Fibroblast of lung (primary cell): ENCODE measurements at regions not wholly inside any gene's neighbourhood (a gene's known extent, or its start where the extent isn't known, plus 50 kb on each side); places are given as distances from the start of the nearest gene placed in this dataset.

Source experiments
- DNase-seq, 2 donors: peaks; one replicate each; pipeline versions ENCODE4 v3.0.0 to v3.0.0-alpha.2; 2010; ENCODE audit warnings: low read depth in 2 of 2
- H2AFZ ChIP-seq: 2 replicates; pipeline ENCODE4 v1.5.1; 2012; ENCODE audit warnings: low read length, control low read depth, inconsistent platforms
- H3K27ac ChIP-seq: 2 replicates; pipeline ENCODE4 v1.5.1; 2011; ENCODE audit warnings: low read length, control low read depth; ENCODE audit not compliant: insufficient read depth
- H3K27me3 ChIP-seq: 2 replicates; pipeline ENCODE4 v1.5.1; 2011; ENCODE audit warnings: mild to moderate bottlenecking, low read length; ENCODE audit not compliant: control insufficient read depth, insufficient read depth
- H3K36me3 ChIP-seq: 2 replicates; pipeline ENCODE4 v1.5.1; 2011; ENCODE audit warnings: low read length; ENCODE audit not compliant: control insufficient read depth, insufficient read depth
- H3K4me1 ChIP-seq: 2 replicates; pipeline ENCODE4 v1.5.1; 2011; ENCODE audit warnings: low read length; ENCODE audit not compliant: control insufficient read depth, insufficient read depth; ENCODE audit errors: extremely low read depth
- H3K4me2 ChIP-seq: 2 replicates; pipeline ENCODE4 v1.5.1; 2011; ENCODE audit warnings: low read length, control low read depth; ENCODE audit not compliant: insufficient read depth; ENCODE audit errors: extremely low read depth
- H3K4me3 ChIP-seq, 4 experiments: fragments of 200-600 bp in 1 of 4; sonication (generic) in 1 of 4; replicated peaks in 1 of 4; 2 replicates each; pipeline ENCODE4 v1.5.1; 2011 to 2016; ENCODE audit warnings: low read length in 4 of 4, low read depth in 3 of 4, mild to moderate bottlenecking in 3 of 4, control low read depth in 2 of 4, inconsistent platforms in 1 of 4, mixed read lengths in 1 of 4; ENCODE audit not compliant: insufficient read depth in 1 of 4; ENCODE audit errors: control extremely low read depth in 1 of 4
- H3K79me2 ChIP-seq: 2 replicates; pipeline ENCODE4 v1.5.1; 2012; ENCODE audit warnings: mild to moderate bottlenecking, low read length, inconsistent platforms; ENCODE audit not compliant: control insufficient read depth, insufficient read depth
- H3K9ac ChIP-seq: 2 replicates; pipeline ENCODE4 v1.5.1; 2011; ENCODE audit warnings: mild to moderate bottlenecking, low read length, control low read depth; ENCODE audit not compliant: insufficient read depth
- H3K9me3 ChIP-seq: 2 replicates; pipeline ENCODE4 v1.5.1; 2012; ENCODE audit warnings: low read depth, low read length; ENCODE audit not compliant: control insufficient read depth, insufficient read depth
- H4K20me1 ChIP-seq: 2 replicates; pipeline ENCODE4 v1.5.1; 2011; ENCODE audit warnings: low read length; ENCODE audit not compliant: control insufficient read depth, insufficient read depth; ENCODE audit errors: extremely low read depth
- EZH2 ChIP-seq: IDR thresholded peaks from 2 replicates; pipeline ENCODE4 v1.5.1; 2012; ENCODE audit warnings: low read length, control low read depth, mild to moderate bottlenecking; ENCODE audit errors: missing control alignments
- TF ChIP-seq, protein P1 (sequence below), 2 donors: IDR thresholded peaks in 1 of 2; conservative IDR thresholded peaks in 1 of 2; 1 replicate in 1 of 2; 2 replicates in 1 of 2; pipeline ENCODE4 v1.5.1; 2011 to 2012; ENCODE audit warnings: low read length in 2 of 2, control low read depth in 1 of 2, inconsistent platforms in 1 of 2, low read depth in 1 of 2, mild to moderate bottlenecking in 1 of 2

GRCh38 chr13:85910962-85911361 lies 111.7 kb upstream of the SLITRK6 start:
- no peaks in the 10 kb centered on the region for H4K20me1 ChIP-seq
- no peak overlapping the region for H3K9ac ChIP-seq
- H3K4me1 ChIP-seq = no peaks in the 10 kb centered on the region
- H3K9me3 ChIP-seq = no peaks in the 10 kb centered on the region
- no peaks in the 10 kb centered on the region for H3K36me3 ChIP-seq
- TF ChIP-seq, protein P1, sequence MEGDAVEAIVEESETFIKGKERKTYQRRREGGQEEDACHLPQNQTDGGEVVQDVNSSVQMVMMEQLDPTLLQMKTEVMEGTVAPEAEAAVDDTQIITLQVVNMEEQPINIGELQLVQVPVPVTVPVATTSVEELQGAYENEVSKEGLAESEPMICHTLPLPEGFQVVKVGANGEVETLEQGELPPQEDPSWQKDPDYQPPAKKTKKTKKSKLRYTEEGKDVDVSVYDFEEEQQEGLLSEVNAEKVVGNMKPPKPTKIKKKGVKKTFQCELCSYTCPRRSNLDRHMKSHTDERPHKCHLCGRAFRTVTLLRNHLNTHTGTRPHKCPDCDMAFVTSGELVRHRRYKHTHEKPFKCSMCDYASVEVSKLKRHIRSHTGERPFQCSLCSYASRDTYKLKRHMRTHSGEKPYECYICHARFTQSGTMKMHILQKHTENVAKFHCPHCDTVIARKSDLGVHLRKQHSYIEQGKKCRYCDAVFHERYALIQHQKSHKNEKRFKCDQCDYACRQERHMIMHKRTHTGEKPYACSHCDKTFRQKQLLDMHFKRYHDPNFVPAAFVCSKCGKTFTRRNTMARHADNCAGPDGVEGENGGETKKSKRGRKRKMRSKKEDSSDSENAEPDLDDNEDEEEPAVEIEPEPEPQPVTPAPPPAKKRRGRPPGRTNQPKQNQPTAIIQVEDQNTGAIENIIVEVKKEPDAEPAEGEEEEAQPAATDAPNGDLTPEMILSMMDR (conservative IDR thresholded peaks at IDR 0.05 in 1 of 2, IDR thresholded peaks at IDR 0.05 in 1 of 2; ENCODE audit: low read depth in 1 of 2, low read length in 2 of 2) = no peak
- no peak for TF ChIP-seq EZH2
- no peak overlapping the region for H3K27ac ChIP-seq
- no peak for DNase-seq
- H2AFZ ChIP-seq = no peak overlapping the region
- H3K4me2 ChIP-seq = no peak overlapping the region
- H3K79me2 ChIP-seq = no peaks in the 10 kb centered on the region
- H3K27me3 ChIP-seq = no peaks in the 10 kb centered on the region
- H3K4me3 ChIP-seq = no peak overlapping the region

DNA sequence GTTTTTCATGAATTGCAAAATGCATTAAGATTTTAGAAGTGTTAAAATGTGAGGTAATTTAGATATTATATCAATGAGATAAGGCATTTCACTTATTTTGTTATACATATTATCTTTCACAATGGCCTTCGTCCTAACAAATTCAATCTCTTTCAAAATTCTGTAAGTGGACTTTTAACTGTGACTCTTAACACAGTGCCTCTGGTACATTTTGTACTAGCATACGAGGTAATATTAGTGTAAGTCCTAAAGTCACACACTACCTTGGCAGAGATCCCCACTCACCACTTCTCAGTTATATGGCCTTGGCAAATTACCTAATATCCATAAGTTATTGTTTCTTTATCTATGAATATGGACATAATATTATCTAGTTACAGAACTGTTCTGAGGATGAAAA lies 101.3 kb upstream of the SLITRK6 start:
- no peak overlapping the region for H3K9ac ChIP-seq
- no peaks in the 10 kb centered on the region for H3K36me3 ChIP-seq
- H3K4me2 ChIP-seq = no peak overlapping the region
- no peaks in the 10 kb centered on the region for H3K4me1 ChIP-seq
- H4K20me1 ChIP-seq = no peaks in the 10 kb centered on the region
- no peak overlapping the region for H3K27ac ChIP-seq
- no peaks in the 10 kb centered on the region for H3K9me3 ChIP-seq
- no peaks in the 10 kb centered on the region for H3K79me2 ChIP-seq
- DNase-seq = no peak
- no peak for TF ChIP-seq EZH2
- no peak overlapping the region for H2AFZ ChIP-seq
- no peaks in the 10 kb centered on the region for H3K27me3 ChIP-seq
- H3K4me3 ChIP-seq = no peak overlapping the region

DNA sequence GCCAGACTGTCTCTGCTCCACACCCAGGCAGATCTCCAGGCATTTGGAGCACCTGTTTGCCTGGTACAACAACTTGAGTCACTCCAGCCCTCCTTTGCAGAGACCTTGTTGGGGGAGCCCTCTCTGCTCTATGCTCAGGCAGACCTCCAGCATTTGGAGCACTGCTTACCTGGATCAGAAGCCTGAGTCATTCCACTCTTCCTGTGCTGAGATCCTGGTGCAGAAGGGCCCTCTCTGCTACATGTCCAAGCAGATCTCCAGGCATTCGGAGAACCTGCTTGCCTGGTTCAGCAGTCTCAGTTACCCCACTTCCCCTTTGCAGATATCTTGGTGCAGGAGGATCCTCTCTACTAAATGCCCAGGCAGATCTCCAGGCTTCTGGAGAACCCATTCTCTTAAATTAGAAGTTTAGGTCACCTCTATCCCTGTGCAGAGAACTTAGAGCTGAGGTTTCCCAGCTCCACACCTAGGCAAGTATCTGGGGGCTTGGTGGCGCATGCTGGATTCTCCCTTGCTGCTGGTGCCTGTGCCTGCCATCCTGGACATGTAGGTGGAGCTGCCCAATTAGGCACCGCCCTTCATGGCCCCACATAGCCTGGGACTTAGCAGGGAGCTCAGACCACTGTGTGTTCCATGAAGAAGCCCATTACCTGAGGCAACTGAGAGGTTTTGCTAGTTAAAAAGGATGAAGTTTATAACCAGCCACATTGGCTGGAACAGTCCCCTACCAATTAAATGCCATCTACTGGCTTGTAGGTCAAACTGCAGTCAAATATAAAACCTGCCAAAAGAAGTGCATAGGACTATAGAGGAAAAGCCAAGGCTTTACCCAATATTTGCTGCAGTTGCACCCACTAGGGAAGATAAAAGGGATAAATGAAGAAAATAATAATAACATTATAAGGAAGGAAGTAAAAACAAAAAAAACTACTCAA lies 97.6 kb upstream of the SLITRK6 start:
- H3K27me3 ChIP-seq = no peaks in the 10 kb centered on the region
- no peak for TF ChIP-seq EZH2
- TF ChIP-seq, protein P1 (conservative IDR thresholded peaks at IDR 0.05 in 1 of 2, IDR thresholded peaks at IDR 0.05 in 1 of 2; ENCODE audit: low read depth in 1 of 2, low read length in 2 of 2) = peak in 1 of 2 donors; percentile 12
- H4K20me1 ChIP-seq = no peaks in the 10 kb centered on the region
- H3K9me3 ChIP-seq = no peaks in the 10 kb centered on the region
- no peak overlapping the region for H2AFZ ChIP-seq
- H3K4me2 ChIP-seq = no peak overlapping the region
- H3K4me1 ChIP-seq = no peaks in the 10 kb centered on the region
- H3K9ac ChIP-seq = no peak overlapping the region
- DNase-seq = no peak
- no peak overlapping the region for H3K4me3 ChIP-seq
- no peaks in the 10 kb centered on the region for H3K79me2 ChIP-seq
- H3K36me3 ChIP-seq = no peaks in the 10 kb centered on the region
- H3K27ac ChIP-seq = no peak overlapping the region
